Urinary bladder (tissue), 3 donors: ENCODE measurements at regions not wholly inside any gene's neighbourhood (a gene's known extent, or its start where the extent isn't known, plus 50 kb on each side); places are given as distances from the start of the nearest gene placed in this dataset.

ENCODE experiments used
- DNase-seq: peaks from one replicate; pipeline ENCODE4 v3.0.0-alpha.2; 2015; ENCODE audit errors: extremely low spot score
- H3K27ac ChIP-seq: one replicate; pipeline ENCODE4 v1.5.1; 2013; ENCODE audit warnings: low read depth, mild to moderate bottlenecking, moderate library complexity
- H3K36me3 ChIP-seq: one replicate; pipeline ENCODE4 v1.6.1; 2013; ENCODE audit warnings: mild to moderate bottlenecking, moderate library complexity; ENCODE audit not compliant: insufficient read depth
- H3K4me1 ChIP-seq: one replicate; pipeline ENCODE4 v1.6.1; 2013; ENCODE audit warnings: mild to moderate bottlenecking, moderate library complexity; ENCODE audit not compliant: insufficient read depth
- H3K4me3 ChIP-seq: one replicate; pipeline ENCODE4 v1.5.1; 2013; ENCODE audit warnings: low read depth, low read length
- WGBS: extraction: QIAGEN DNeasy Blood & Tissue Kit; methylation state at CpG from one replicate; pipeline ENCODE4 v1.1.7; 2013; 5-methylcytosine and 5-hydroxymethylcytosine counted together
- donor health status: healthy with polysubstance abuse.
- donor health status: healthy.

GRCh38 chr7:119415682-119416081, 857.3 kb upstream of the KCND2 start:
- Histone ChIP-seq H3K36me3 (no peaks in the 10 kb centered on the region), H3K4me1 (no peaks in the 10 kb centered on the region), H3K4me3 (no peak overlapping the region), H3K27ac (no peak overlapping the region)
- DNase-seq, result no peak
- WGBS, result 43% methylated on average over 4 of the region's 4 CpGs

- Histone ChIP-seq H3K36me3 (no peaks in the 10 kb centered on the region), H3K4me1 (no peaks in the 10 kb centered on the region), H3K27ac (no peak overlapping the region), H3K4me3 (no peak overlapping the region)
- no peak for DNase-seq
- 74% methylated on average over 1 of the region's 1 CpG for WGBS
Measured at GRCh38 chr7:119421657-119422056, 851.3 kb upstream of the KCND2 start.

GRCh38 chr7:119436882-119437281, 836.1 kb upstream of the KCND2 start:
- DNase-seq, result no peak
- Histone ChIP-seq H3K27ac (no peak overlapping the region), H3K36me3 (no peaks in the 10 kb centered on the region), H3K4me3 (no peak overlapping the region), H3K4me1 (no peaks in the 10 kb centered on the region)
- WGBS, result 66% methylated on average over 2 of the region's 2 CpGs

GRCh38 chr7:119438315-119438714, 834.7 kb upstream of the KCND2 start:
- H3K36me3 ChIP-seq, result no peaks in the 10 kb centered on the region
- DNase-seq, result no peak
- H3K4me1 ChIP-seq, result no peaks in the 10 kb centered on the region
- WGBS, result 32% methylated on average over 1 of the region's 1 CpG
- H3K27ac ChIP-seq, result no peak overlapping the region
- H3K4me3 ChIP-seq, result no peak overlapping the region

- WGBS, result 53% methylated on average over 4 of the region's 4 CpGs
- H3K4me3 ChIP-seq, result no peak overlapping the region
Measured at GRCh38 chr7:119439192-119439591, 833.8 kb upstream of the KCND2 start.

GRCh38 chr7:119452401-119452800, 820.6 kb upstream of the KCND2 start:
- no peak overlapping the region for H3K4me3 ChIP-seq
- DNase-seq, result no peak
- H3K4me1 ChIP-seq, result no peaks in the 10 kb centered on the region
- WGBS, result 80% methylated on average over 2 of the region's 2 CpGs
- no peaks in the 10 kb centered on the region for H3K36me3 ChIP-seq
- H3K27ac ChIP-seq, result no peak overlapping the region

More at GRCh38 chr7:119439192-119439591, 833.8 kb upstream of the KCND2 start:
- no peaks in the 10 kb centered on the region for H3K4me1 ChIP-seq
- H3K27ac ChIP-seq, result no peak overlapping the region
- H3K36me3 ChIP-seq, result no peaks in the 10 kb centered on the region
- no peak for DNase-seq

GRCh38 chr7:119465798-119466305, 807.1 kb upstream of the KCND2 start:
- Histone ChIP-seq H3K36me3 (no peaks in the 10 kb centered on the region), H3K4me1 (no peaks in the 10 kb centered on the region), H3K4me3 (no peak overlapping the region), H3K27ac (no peak overlapping the region)
- no peak for DNase-seq
- 35% methylated on average over 1 of the region's 1 CpG for WGBS

GRCh38 chr7:119472408-119473038, 800.5 kb upstream of the KCND2 start:
- 35% methylated on average over 7 of the region's 7 CpGs for WGBS
- DNase-seq, result no peak
- Histone ChIP-seq H3K36me3 (no peaks in the 10 kb centered on the region), H3K4me1 (no peaks in the 10 kb centered on the region), H3K27ac (no peak overlapping the region), H3K4me3 (no peak overlapping the region)

GRCh38 chr7:119482209-119482608, 790.8 kb upstream of the KCND2 start:
- no peaks in the 10 kb centered on the region for H3K36me3 ChIP-seq
- no peak for DNase-seq
- H3K4me1 ChIP-seq, result no peaks in the 10 kb centered on the region
- no peak overlapping the region for H3K4me3 ChIP-seq
- H3K27ac ChIP-seq, result no peak overlapping the region
- WGBS, result 25% methylated on average over 4 of the region's 4 CpGs

GRCh38 chr7:119482671-119483070, 790.3 kb upstream of the KCND2 start:
- Histone ChIP-seq H3K4me3 (no peak overlapping the region), H3K4me1 (no peaks in the 10 kb centered on the region), H3K27ac (no peak overlapping the region), H3K36me3 (no peaks in the 10 kb centered on the region)
- 46% methylated on average over 2 of the region's 2 CpGs for WGBS
- no peak for DNase-seq

GRCh38 chr7:119483364-119483763, 789.6 kb upstream of the KCND2 start:
- 96% methylated on average over 2 of the region's 2 CpGs for WGBS
- no peak for DNase-seq

GRCh38 chr7:119514326-119514725, 758.6 kb upstream of the KCND2 start:
- whole genome bisulfite sequencing, result 37% methylated on average over 3 of the region's 3 CpGs

More at GRCh38 chr7:119483364-119483763, 789.6 kb upstream of the KCND2 start:
- H3K36me3 ChIP-seq, result no peaks in the 10 kb centered on the region
- no peaks in the 10 kb centered on the region for H3K4me1 ChIP-seq
- H3K27ac ChIP-seq, result no peak overlapping the region
- no peak overlapping the region for H3K4me3 ChIP-seq

GRCh38 chr7:119515214-119515613, 757.8 kb upstream of the KCND2 start:
- Histone ChIP-seq H3K27ac (no peak overlapping the region), H3K4me3 (no peak overlapping the region), H3K36me3 (no peaks in the 10 kb centered on the region), H3K4me1 (no peaks in the 10 kb centered on the region)
- DNase-seq, result no peak
- WGBS, result 68% methylated on average over 5 of the region's 5 CpGs

More at GRCh38 chr7:119514326-119514725, 758.6 kb upstream of the KCND2 start:
- DNase-seq, result no peak
- Histone ChIP-seq H3K27ac (no peak overlapping the region), H3K4me1 (no peaks in the 10 kb centered on the region), H3K36me3 (no peaks in the 10 kb centered on the region), H3K4me3 (no peak overlapping the region)

GRCh38 chr7:119515962-119516361, 757.0 kb upstream of the KCND2 start:
- WGBS, result 59% methylated on average over 3 of the region's 3 CpGs

More at GRCh38 chr7:119515962-119516361, 757.0 kb upstream of the KCND2 start:
- Histone ChIP-seq H3K36me3 (no peaks in the 10 kb centered on the region), H3K27ac (no peak overlapping the region), H3K4me1 (no peaks in the 10 kb centered on the region), H3K4me3 (no peak overlapping the region)
- no peak for DNase-seq
